Nephron progenitor cell (in vitro differentiated cells): ENCODE measurements at regions not wholly inside any gene's neighbourhood (a gene's known extent, or its start where the extent isn't known, plus 50 kb on each side); places are given as distances from the start of the nearest gene placed in this dataset.
"Not testable (repeated sequence)": the region's sequence is repeated elsewhere in the genome, so short reads cannot be mapped to it uniquely, and the experiment has no call there.

Experiments used
- DNase-seq: peaks from one replicate; pipeline ENCODE4 v3.0.0; 2021
- H3K27ac Mint-ChIP-seq: 2 replicates; pipeline ENCODE4 v1.8.0; 2021; ENCODE audit warnings: mild to moderate bottlenecking, moderate library complexity, mixed read lengths
- H3K27me3 Mint-ChIP-seq: 2 replicates; pipeline ENCODE4 v1.8.0; 2021; ENCODE audit warnings: mild to moderate bottlenecking, low read depth, mixed read lengths; ENCODE audit not compliant: poor library complexity
- H3K36me3 Mint-ChIP-seq: 2 replicates; pipeline ENCODE4 v1.8.0; 2021; ENCODE audit warnings: low read depth, mixed read lengths
- H3K4me1 Mint-ChIP-seq: 2 replicates; pipeline ENCODE4 v1.8.0; 2021; ENCODE audit warnings: mixed read lengths
- H3K4me3 Mint-ChIP-seq: 2 replicates; pipeline ENCODE4 v1.8.0; 2021; ENCODE audit warnings: mild to moderate bottlenecking, moderate library complexity, mixed read lengths
- H3K9me3 Mint-ChIP-seq: 2 replicates; pipeline ENCODE4 v1.8.0; 2021; ENCODE audit warnings: mild to moderate bottlenecking, moderate library complexity, mixed read lengths
- TF ChIP-seq, protein P1 (sequence below): fragments of 200-600 bp; sonication (generic); IDR thresholded peaks from 2 replicates; pipeline ENCODE4 v1.5.0; 2021; ENCODE audit warnings: antibody characterized with exemption

DNA sequence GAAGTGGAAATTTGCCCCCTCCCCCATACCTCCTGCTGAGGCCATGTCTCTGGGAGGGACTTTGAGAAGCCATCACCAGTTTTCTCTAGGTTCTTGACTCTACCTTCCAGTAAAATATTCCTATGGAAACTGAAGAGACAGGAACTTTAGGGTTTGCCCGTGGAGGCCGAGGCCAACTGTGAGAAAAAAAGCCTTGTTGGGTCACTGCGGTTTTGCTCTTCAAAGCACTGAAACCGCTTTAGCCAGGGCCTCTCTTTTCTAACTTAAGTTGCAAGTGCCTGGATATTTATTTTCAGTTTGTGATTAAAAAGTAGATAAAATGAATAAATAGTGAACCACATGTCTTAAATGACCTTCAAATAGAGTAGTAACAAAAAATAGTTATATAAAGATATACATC, 159.7 kb upstream of the TSC22D1 start:
- Mint-ChIP-seq H3K9me3 (peaks cover 3% of the 10 kb centered on the region), H3K4me3 (no peak overlapping the region), H3K36me3 (no peaks in the 10 kb centered on the region), H3K27ac (no peak overlapping the region), H3K4me1 (peaks cover 44% of the 10 kb centered on the region), H3K27me3 (peaks cover 3% of the 10 kb centered on the region)
- TF ChIP-seq, protein P1, sequence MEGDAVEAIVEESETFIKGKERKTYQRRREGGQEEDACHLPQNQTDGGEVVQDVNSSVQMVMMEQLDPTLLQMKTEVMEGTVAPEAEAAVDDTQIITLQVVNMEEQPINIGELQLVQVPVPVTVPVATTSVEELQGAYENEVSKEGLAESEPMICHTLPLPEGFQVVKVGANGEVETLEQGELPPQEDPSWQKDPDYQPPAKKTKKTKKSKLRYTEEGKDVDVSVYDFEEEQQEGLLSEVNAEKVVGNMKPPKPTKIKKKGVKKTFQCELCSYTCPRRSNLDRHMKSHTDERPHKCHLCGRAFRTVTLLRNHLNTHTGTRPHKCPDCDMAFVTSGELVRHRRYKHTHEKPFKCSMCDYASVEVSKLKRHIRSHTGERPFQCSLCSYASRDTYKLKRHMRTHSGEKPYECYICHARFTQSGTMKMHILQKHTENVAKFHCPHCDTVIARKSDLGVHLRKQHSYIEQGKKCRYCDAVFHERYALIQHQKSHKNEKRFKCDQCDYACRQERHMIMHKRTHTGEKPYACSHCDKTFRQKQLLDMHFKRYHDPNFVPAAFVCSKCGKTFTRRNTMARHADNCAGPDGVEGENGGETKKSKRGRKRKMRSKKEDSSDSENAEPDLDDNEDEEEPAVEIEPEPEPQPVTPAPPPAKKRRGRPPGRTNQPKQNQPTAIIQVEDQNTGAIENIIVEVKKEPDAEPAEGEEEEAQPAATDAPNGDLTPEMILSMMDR: no peak
- no peak for DNase-seq

DNA sequence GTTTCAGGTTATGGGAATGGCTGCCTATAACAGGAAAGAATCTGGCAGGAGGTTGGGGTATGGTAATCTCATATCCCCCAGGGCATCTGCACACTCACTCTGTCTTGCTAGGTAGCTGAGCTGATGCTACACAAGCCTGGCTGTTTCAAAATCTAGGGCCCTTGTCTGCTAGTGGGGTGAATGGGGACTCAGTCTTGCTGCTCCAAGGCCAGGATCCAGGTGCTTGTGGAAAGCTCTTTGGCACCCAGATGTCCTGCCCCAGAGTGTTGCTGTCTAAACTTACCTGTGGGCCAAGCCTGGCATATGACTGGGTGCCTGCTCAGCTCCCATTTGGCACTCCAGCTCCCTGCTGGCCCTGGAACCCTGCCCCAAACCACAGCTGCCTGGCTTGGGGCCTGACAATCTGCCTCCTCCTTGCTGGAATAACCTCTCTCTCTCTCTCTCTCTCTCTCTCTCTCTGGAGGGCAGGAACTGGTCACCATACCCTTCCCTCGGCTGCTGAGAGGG, 158.1 kb upstream of the TSC22D1 start:
- peaks cover 3% of the 10 kb centered on the region for H3K9me3 Mint-ChIP-seq
- no peak for DNase-seq
- no peak overlapping the region for H3K4me3 Mint-ChIP-seq
- TF ChIP-seq, protein P1: no peak
- no peaks in the 10 kb centered on the region for H3K36me3 Mint-ChIP-seq
- H3K27me3 Mint-ChIP-seq: peaks cover 3% of the 10 kb centered on the region
- no peak overlapping the region for H3K27ac Mint-ChIP-seq
- peaks cover 32% of the 10 kb centered on the region for H3K4me1 Mint-ChIP-seq

DNA sequence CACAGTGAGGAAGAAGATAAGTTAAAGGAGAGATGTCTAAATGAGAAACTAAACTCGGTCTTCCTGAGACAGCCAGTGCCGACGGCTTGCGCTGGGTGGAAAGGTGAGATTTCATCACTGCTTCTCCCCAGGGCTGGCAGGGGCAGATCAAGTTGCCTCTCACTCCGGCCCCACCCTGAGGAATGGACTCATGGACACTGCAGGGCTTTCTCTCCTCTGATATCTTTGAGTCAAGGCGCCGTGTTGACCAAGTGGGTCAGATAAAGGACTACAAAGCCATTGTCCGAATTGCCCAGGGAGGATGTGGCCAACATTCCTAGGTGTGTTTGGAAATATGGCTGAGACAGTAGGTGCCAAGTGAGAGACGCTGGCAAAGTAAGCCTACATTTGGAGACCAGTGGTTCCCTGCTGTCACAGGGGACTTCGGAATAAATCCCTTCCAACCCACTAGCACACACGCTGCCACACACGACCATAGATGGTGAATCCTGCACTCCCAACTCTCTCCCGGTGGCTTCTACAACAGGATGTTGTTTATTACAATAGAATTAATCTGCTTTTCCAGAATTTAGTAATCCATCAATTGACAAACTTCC, 156.5 kb upstream of the TSC22D1 start:
- peak; percentile 20 for DNase-seq
- H3K27ac Mint-ChIP-seq: no peak overlapping the region

DNA sequence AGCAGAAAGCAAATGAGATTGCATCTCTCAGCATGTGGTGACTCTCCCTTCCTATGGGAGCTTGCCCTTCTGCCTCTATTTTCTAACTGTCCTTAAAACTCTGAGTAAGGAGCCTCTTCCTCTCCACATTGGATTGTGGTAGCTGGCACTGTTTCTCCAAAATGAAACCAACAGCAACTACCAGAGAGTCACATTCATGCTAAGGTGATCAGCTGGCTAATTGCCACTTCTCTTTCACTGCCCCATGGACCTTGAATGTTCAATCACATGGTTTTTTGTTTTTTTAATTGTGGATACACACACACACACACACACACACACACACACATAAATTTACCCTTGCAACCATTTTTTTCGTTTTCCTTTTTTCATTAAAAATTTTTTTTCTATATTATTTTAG, 154.7 kb upstream of the TSC22D1 start:
- Mint-ChIP-seq H3K4me1 (peaks cover 17% of the 10 kb centered on the region), H3K27ac (no peak overlapping the region), H3K27me3 (peaks cover 3% of the 10 kb centered on the region), H3K9me3 (peaks cover 3% of the 10 kb centered on the region), H3K4me3 (no peak overlapping the region), H3K36me3 (no peaks in the 10 kb centered on the region)
- TF ChIP-seq, protein P1: no peak
- no peak for DNase-seq

More for the DNA sequence above, 156.5 kb upstream of the TSC22D1 start:
- no peak overlapping the region for H3K4me3 Mint-ChIP-seq
- H3K36me3 Mint-ChIP-seq: no peaks in the 10 kb centered on the region
- TF ChIP-seq, protein P1: no peak
- H3K4me1 Mint-ChIP-seq: peaks cover 18% of the 10 kb centered on the region
- peaks cover 3% of the 10 kb centered on the region for H3K27me3 Mint-ChIP-seq
- H3K9me3 Mint-ChIP-seq: peaks cover 3% of the 10 kb centered on the region

DNA sequence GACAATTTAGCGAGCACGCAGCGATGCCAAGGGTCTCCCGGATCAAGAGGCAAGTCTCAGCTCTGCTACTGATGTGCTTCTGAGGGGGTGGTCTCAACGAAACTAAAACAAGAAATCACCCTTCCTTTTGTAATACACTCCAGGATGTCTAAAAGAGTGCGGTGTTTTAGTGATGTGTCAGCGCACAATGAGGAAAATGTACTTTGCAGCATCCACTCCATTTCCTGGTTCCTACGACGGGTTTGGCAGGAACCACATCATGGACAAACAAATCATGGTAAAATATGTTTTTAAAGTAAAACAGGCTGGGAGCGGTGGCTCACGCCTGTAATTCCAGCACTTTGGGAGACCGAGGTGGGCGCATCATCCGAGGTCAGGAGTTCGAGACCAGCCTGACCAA, 154.0 kb upstream of the TSC22D1 start:
- no peak for DNase-seq
- no peak overlapping the region for H3K27ac Mint-ChIP-seq
- peaks cover 3% of the 10 kb centered on the region for H3K27me3 Mint-ChIP-seq
- H3K36me3 Mint-ChIP-seq: no peaks in the 10 kb centered on the region
- peaks cover 3% of the 10 kb centered on the region for H3K9me3 Mint-ChIP-seq
- peaks cover 17% of the 10 kb centered on the region for H3K4me1 Mint-ChIP-seq
- H3K4me3 Mint-ChIP-seq: no peak overlapping the region
- TF ChIP-seq, protein P1: no peak

DNA sequence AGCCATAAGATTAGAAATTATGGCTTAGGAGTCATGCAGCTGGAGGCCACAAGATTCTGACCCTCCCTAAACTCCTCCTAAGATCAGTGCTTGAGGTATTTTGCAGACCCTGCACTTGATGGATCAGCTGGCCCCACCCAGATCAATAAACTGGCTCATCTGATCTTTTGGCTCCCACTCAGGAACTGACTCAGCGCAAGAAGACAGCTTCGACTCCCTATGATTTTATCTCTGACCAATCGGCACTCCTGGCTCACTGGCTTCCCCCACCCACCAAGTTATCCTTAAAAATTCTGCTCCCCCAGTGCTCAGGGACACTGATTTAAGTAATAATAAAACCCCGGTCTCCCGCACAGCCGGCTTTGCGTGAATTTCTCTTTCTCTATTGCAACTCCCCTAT, 151.5 kb upstream of the TSC22D1 start:
- H3K27ac Mint-ChIP-seq, H3K36me3 Mint-ChIP-seq, H3K27me3 Mint-ChIP-seq, H3K4me1 Mint-ChIP-seq, DNase-seq, H3K4me3 Mint-ChIP-seq: not testable (repeated sequence)
- H3K9me3 Mint-ChIP-seq: peaks cover 11% of the 10 kb centered on the region
